ENCODE measurements at regions not wholly inside any gene's neighbourhood (a gene's known extent, or its start where the extent isn't known, plus 50 kb on each side); places are given as distances from the start of the nearest gene placed in this dataset.

- TF ChIP-seq POLR2AphosphoS5 (IDR thresholded peaks at IDR 0.05) (no peak), CTCF (IDR thresholded peaks at IDR 0.05) (no peak)
Measured at GRCh38 chr4:30833206-30833605, 113.0 kb downstream of the PCDH7 start.
